Amniotic epithelial cell (primary cell): ENCODE measurements at regions not wholly inside any gene's neighbourhood (a gene's known extent, or its start where the extent isn't known, plus 50 kb on each side); places are given as distances from the start of the nearest gene placed in this dataset.
"Not testable (repeated sequence)": the region's sequence is repeated elsewhere in the genome, so short reads cannot be mapped to it uniquely, and the experiment has no call there.

ENCODE experiments used
- DNase-seq: peaks from one replicate; pipeline ENCODE4 v3.0.0-alpha.2; 2010; ENCODE audit warnings: low read depth

GRCh38 chrX:55142206-55142918 is 53.5 kb downstream of the PAGE2 start:
- no peak for DNase-seq

- DNase-seq: no peak
These were observed 54.1 kb downstream of the PAGE2 start for GRCh38 chrX:55142919-55143310.

GRCh38 chrX:55143621-55144020 is 54.8 kb downstream of the PAGE2 start:
- DNase-seq: peak; percentile 35

DNA sequence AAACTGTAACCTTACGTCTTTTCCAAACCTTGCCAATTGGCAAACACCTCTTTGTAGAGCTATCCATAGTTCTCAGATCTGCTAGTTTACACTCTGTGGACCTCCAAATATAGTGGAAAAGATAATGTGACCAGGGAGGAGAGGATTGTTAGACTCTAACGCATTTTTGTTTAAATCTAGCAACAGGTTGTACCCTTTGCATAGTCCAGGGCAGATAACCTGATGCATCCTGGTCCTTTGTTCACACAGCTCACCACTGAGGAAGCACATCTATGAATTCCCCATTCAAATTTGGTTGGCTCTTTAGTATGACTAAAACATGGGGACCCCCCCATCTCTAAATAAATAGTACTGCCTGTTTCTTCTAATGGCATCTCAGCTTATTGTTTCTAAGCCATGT is 55.9 kb downstream of the PAGE2 start:
- no peak for DNase-seq

DNA sequence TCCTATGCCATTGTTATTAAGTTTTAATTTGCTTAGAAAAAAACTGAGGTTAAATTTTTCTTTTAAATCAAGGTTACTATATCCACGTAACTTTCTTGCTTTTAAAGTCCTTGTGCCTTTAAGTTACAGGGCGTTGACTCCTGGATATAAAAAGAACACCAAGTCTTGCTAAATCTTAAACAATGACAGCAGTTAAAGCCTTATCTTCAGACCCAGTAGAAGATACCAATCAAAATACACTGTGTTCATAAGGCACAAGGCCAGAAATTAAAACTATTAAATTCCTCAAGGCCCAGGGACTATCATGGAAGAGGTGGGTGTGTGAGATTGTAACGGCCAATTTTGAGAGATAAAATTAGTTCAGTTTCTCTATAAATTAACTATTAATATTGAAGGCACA is 60.4 kb downstream of the PAGE2 start:
- DNase-seq: peak; percentile 14

- no peak for DNase-seq
These were observed 62.4 kb downstream of the PAGE2 start for GRCh38 chrX:55151199-55151598.

- no peak for DNase-seq
These were observed 60.6 kb upstream of the PAGE5 start for GRCh38 chrX:55159551-55159950.

DNA sequence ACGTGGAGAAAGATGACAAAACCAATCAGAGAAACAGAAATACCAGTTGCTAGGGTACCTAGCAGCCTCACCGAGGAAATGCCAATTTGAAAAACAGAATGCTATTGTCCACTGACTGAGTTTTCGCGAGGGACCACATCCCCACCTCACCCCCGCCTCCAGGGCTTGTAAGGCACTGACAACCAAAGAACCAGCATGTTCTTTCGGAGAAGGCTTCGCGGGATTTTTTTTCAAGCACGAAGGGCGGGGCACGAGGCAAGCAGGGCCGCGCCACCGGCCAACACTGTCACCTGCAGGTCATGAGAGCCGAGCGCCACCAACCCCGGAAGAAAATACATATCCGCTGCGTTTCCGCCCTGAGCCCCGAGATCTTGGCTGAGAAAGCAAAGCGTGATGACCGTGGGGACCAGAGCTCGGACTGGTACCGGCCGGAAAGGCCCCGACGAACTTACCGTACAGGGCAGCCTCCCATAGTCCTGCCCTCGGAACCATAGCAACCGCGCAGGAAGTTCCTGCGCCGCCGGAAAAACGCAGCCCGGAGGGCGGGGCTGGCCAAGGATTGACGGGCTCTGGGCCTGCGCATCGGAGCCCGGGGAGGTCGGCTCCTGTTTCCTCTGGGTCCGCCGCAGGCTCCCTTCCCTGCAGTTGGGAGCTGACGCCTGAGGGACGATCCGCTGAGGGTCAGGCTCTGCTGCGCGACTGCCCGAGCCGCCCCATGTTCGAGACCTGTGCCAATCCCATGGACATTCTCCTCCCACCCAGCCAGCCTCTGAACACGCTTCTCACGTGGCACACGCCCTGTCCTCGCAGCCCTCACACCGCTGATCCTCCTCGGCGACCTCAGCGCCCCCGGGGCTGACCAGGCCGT is 59.2 kb upstream of the PAGE5 start:
- peak; percentile 86 for DNase-seq

DNA sequence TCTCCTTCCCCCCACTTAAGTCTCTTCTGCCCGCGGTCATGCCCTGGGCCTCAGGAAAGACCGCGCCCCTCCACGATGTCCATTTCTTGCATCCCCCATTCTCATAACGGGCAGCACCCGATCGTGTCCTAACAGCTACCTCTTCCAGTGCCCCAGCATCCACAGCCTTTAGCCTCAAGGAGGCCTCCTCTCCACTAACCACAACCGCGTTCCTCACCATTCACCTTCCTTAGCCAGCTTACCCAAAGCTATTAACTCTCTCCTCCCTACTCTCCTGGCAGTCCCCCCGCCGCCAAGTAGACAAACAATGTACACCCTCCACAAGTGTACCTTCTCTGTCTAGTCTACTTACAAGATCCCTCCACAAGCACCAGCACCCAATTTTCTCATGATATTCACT is 58.6 kb upstream of the PAGE5 start:
- DNase-seq: peak; percentile 32

DNA sequence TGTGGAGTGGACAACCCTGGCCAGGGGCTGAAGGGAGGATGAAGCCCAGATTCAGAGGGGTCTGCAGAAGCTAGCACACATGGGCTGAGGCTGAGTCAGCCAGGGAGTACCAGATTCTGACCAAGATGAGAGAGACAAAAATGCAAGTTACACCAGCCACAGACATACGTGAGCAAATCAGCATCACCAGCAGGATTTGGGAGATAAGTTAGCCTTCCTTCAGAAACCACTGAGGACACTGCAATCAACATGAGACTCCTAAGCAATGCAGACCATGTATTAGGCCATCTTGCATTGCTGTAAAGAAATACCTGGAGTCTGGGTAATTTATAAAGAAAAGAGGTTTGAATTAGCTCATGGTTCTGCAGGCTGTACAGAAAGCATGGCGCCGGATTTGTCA is 57.0 kb upstream of the PAGE5 start:
- no peak for DNase-seq

DNA sequence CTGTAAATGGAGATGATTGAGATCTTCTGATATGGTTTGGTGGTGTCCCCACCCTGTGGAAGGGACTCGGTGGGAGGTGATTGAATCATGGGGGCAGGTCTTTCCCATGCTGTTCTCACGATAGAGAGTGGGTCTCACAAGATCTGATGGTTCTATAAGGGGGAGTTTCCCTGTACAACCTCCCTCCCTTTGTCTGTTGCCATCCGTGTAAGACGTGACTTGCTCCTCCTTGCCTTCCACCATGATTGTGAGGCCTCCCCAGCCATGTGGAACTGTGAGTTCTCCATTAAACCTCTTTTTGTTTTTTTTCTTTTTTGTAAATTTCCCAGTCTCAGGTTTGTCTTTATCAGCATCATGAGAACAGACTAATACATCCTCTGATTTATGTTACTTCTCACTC is 55.1 kb upstream of the PAGE5 start:
- not testable (repeated sequence) for DNase-seq

GRCh38 chrX:55167124-55167803 is 52.9 kb upstream of the PAGE5 start:
- DNase-seq: peak; percentile 20

- no peak for DNase-seq
These were observed 52.2 kb upstream of the PAGE5 start for GRCh38 chrX:55167901-55168300.

DNA sequence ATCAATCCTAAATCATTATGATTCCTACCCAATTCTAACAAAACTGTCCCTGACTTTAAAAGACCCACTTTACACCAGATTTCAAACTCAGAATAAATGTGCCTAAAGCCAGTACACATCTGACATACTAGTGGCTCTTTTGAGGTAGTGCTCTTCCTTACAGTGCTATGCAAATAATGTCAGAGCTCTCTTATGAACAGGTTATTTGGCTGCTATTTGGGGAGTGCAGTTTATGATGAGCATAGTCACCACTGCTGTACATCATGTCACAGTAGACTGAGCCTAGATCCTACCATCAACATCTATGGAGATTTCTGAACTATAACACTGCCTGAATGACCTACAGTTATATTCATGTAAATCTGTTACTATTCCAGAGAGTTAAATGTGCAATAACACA is 50.4 kb upstream of the PAGE5 start:
- no peak for DNase-seq
